NCI-H345 treated with DMSO at 0.1 percent for 48 hours (cell line): ENCODE measurements at regions not wholly inside any gene's neighbourhood (a gene's known extent, or its start where the extent isn't known, plus 50 kb on each side); places are given as distances from the start of the nearest gene placed in this dataset.
"Not testable (repeated sequence)": the region's sequence is repeated elsewhere in the genome, so short reads cannot be mapped to it uniquely, and the experiment has no call there.

Source experiments
- DNase-seq: peaks from one replicate; lab custom pipeline; 2025; ENCODE audit not compliant: unreplicated experiment; lab: John Stamatoyannopoulos, UW

- peak; percentile 51 for DNase-seq
Observed at GRCh38 chr15:96052572-96053030, 277.9 kb upstream of the NR2F2 start.

DNA sequence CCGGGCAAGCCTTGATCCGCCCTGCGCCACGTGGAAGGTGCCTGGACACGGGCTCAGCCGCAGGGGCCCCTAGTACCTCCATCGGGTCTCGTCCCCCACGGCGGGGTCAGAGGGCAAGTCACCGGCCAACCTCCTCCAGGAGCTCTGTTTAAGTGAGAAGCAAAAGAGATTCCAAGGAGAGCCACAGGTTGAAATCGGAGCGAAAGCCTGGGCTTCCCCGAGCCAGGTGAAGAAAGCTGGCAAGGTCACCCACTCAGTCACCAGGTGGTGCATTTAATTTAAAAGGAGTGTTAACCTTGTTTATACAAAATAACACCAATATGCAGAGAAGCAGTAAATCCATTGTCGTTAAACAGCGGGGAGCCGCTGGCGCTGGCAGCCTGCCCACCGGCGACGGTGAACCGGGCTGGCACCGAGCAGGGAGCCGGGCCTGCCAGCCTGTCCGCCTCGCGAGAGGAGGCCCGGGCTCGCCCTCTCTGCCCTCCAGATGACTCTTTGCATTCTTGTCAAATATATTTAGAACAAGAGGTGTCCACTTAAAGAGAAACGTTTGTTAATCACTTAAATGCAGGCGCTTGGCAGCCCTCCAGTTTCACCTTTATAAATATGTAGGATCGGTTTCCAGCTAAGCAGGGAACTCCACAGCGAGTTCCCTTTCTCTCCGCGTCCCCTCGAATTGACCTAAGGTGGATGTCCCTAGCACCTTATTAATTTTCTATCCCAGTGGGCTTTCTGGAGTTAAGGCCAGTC is 277.3 kb upstream of the NR2F2 start:
- DNase-seq = peak; percentile 97

DNA sequence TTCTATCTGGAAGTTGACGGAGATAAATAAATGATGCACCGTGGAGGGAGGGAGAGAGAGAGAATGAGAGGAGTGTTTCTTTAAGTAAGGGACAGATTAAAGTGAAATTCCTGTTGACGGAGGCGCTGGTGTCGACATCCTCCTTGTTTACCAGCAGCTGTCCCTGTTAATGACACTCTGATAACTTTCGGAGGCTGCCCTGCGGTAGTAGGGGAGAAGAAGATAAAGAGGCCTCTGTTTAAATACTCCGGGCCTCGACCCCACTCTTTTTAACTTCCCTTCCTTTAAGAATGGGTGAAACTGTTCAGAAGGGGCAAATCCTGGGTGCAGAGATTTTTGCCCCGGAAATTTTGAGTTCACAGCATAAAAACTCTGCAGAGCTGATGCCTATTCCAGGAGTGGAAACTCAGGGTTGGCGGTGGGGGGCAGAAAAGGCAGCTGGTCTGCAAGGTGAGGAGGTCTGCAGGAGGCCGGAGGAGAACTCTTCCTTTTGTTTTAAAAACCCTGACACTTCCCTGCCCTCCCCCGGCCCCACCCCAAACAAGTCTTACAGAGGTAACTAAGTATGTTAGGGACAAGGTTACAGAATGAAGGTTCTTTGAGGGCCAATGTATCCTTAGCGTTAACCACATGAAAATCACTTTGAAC is 276.6 kb upstream of the NR2F2 start:
- DNase-seq = peak; percentile 68

GRCh38 chr15:96054621-96055020 is 275.9 kb upstream of the NR2F2 start:
- DNase-seq = no peak

DNA sequence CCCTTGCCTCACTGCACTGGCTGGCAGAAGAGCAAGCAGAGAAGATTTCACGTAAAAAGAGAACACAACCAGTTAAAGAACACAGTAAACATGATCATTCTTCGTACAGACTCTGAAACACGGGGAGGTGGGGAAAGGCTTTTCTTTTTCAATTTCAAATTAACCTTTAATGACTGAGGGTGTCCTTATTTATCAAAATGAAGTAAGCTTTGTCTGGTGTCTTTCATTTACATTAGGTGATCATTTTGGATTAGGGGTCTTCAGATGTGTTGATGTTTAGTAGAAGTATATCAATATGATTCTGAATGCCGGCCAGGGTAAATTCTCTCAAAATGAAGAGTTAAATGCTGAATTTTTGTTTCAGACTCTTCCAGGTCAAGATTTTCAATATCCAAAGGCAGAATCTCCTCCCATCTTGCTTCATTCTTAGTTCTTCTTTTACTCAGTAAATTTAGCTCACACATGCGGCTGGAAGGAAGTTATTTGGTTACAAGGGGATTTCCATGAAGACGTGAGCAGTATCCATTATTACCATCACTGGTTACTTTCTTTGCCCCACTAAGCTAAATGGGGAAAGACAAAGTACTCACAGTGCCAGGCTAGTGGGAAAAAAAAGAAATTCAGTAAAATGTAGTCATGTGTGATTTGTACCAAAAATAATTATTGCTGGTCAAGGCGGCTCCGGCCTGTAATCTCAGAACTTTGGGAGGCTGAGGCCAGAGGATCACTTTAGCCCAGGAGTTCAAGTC is 272.2 kb upstream of the NR2F2 start:
- no peak for DNase-seq

DNA sequence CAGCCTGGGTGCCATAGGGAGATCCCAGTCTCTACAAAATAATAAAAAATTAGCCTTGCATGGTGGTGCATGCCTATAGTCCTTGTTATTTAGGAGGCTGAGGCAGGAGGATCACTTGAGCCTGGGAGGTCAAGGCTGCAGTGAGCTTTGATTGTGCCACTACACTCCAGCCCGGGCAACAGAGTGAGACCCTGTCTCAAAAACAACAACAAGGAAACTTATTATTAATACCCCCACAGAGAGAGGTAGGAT is 271.7 kb upstream of the NR2F2 start:
- DNase-seq = not testable (repeated sequence)

DNA sequence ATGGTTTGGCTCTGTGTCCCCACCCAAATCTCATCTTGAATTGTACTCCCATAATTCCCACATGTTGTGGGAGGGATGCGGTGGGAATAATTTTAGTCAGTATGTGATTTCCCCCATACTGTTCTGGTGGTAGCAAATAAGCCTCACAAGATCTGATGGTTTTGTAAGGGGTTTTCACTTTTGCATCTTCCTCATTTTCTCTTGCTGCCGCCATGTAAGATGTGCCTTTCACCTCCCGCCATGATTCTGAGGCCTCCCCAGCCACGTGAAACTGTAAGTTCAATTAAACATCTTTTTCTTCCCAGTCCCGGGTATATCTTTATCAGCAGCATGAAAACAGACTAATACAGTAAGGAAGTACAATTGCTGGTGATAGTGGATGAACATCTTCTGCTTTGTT is 269.9 kb upstream of the NR2F2 start:
- DNase-seq = not testable (repeated sequence)

GRCh38 chr15:96064351-96064756 is 266.1 kb upstream of the NR2F2 start:
- no peak for DNase-seq

GRCh38 chr15:96066126-96066525 is 264.4 kb upstream of the NR2F2 start:
- DNase-seq = no peak

GRCh38 chr15:96066852-96067495 is 263.5 kb upstream of the NR2F2 start:
- DNase-seq = no peak

DNA sequence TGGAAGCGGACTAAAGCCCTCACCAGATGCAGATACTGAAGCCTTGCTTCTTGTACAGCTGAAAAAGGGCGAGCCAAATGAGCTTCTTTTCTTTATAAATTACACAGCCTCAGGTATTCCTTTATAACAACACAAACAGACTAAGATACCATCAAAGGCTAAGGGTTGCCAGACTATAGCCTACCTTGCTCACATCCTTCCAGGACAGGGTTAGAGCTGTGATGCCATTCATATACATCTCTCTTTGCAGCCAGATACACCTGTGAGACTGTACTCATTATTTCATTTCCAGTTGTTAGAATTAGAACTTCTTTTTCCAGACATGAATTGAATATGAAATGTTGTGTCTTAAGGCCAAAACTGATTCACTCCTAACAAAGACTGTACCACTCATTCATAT is 262.8 kb upstream of the NR2F2 start:
- DNase-seq = no peak

DNA sequence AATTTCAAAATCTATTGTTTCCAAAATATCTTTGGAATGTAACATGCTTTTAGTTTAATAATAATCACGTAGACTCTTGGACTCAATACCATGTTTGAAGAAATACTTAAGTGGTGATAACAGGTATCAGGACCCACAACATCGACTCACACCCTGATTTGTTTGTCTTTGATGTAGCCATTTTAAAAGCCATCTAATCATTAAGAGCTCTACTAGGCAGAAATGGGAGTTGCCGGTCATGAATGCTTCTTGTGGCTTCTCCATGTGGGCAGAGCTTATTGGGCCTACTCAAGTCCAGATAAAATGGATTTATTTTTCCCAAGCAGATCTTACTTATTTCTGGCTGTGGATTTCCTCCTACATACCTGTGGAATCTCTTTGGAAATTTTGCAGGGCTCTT is 261.6 kb upstream of the NR2F2 start:
- no peak for DNase-seq

GRCh38 chr15:96070636-96071035 is 259.9 kb upstream of the NR2F2 start:
- DNase-seq = no peak

DNA sequence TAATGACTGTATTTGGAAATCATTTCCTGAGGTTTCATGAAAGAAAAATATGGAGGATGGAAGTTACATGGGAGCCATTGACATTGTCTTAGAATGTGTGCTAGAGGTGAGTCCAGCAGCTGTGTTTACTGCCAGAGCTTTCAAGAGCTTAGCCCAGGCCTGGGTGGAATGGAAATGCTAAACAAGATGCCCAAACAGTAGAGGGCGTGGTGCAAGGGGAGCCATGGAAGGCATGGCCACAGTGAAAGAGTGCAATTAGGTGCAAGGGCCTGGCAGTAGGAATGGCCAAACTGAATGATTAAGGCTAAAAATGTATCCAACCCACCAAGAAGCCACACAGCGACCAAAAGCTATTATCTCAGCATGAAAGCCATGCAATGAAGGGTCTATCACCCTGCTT is 257.7 kb upstream of the NR2F2 start:
- no peak for DNase-seq

- DNase-seq = no peak
Observed at GRCh38 chr15:96073908-96074307, 256.6 kb upstream of the NR2F2 start.

DNA sequence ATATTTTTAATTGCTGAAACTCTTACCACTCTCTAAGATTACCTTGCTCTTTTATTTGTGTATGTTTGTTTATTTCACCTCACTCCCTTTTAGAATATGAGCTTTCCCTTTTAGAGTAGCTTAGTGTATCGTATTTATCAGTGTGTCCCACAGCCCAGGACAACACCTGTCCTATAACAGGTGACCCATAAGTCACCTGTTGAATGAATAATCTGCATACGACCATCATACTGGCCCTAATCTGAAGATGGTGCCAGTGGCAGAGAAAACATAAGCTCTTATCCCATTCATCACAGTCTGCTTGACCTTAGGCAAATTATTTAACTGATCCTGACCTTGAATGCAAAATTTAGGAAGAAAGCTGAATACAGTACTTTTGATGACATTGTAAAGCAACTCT is 254.6 kb upstream of the NR2F2 start:
- DNase-seq = no peak

- DNase-seq = no peak
Observed at GRCh38 chr15:96076350-96076749, 254.2 kb upstream of the NR2F2 start.

- no peak for DNase-seq
Observed at GRCh38 chr15:96079041-96079440, 251.5 kb upstream of the NR2F2 start.

- no peak for DNase-seq
Observed at GRCh38 chr15:96079882-96080281, 250.6 kb upstream of the NR2F2 start.

- DNase-seq = no peak
Observed at GRCh38 chr15:96086164-96086563, 244.3 kb upstream of the NR2F2 start.

- DNase-seq = no peak
Observed at GRCh38 chr15:96087180-96087884, 243.2 kb upstream of the NR2F2 start.
